Osteoblast (primary cell): ENCODE measurements at regions not wholly inside any gene's neighbourhood (a gene's known extent, or its start where the extent isn't known, plus 50 kb on each side); places are given as distances from the start of the nearest gene placed in this dataset.

Experiments used
- DNase-seq: peaks from one replicate; pipeline ENCODE4 v3.0.0; 2011; ENCODE audit warnings: low spot score, mixed read lengths; ENCODE audit not compliant: insufficient read length; ENCODE audit errors: missing footprints
- H2AFZ ChIP-seq: 2 replicates; pipeline ENCODE4 v1.6.0; 2011; ENCODE audit warnings: mild to moderate bottlenecking, low read length
- H3K27ac ChIP-seq: 2 replicates; pipeline ENCODE4 v1.5.1; 2011; ENCODE audit warnings: mild to moderate bottlenecking, low read depth, low read length, moderate library complexity
- H3K27me3 ChIP-seq: 2 replicates; pipeline ENCODE4 v1.6.0; 2012; ENCODE audit warnings: mild to moderate bottlenecking, control low read depth, inconsistent platforms, low read length, moderate library complexity; ENCODE audit not compliant: insufficient read depth
- H3K36me3 ChIP-seq: 2 replicates; pipeline ENCODE4 v1.5.1; 2011; ENCODE audit warnings: mild to moderate bottlenecking, low read length, control low read depth, moderate library complexity; ENCODE audit not compliant: insufficient read depth
- H3K4me1 ChIP-seq: 2 replicates; pipeline ENCODE4 v1.5.1; 2011; ENCODE audit warnings: mild to moderate bottlenecking, low read length, control low read depth, moderate library complexity; ENCODE audit not compliant: insufficient read depth
- H3K4me2 ChIP-seq: 2 replicates; pipeline ENCODE4 v1.6.0; 2011; ENCODE audit warnings: mild to moderate bottlenecking, low read length; ENCODE audit not compliant: insufficient read depth
- H3K4me3 ChIP-seq: fragments of 200-600 bp; sonication (generic); 3 replicates; pipeline ENCODE4 v1.5.1; 2012; ENCODE audit warnings: mild to moderate bottlenecking, low read length, inconsistent platforms; ENCODE audit not compliant: insufficient read depth
- H3K79me2 ChIP-seq: 2 replicates; pipeline ENCODE4 v1.6.0; 2012; ENCODE audit warnings: mild to moderate bottlenecking, low read length, control low read depth, inconsistent platforms; ENCODE audit not compliant: insufficient read depth
- H3K9me3 ChIP-seq: 2 replicates; pipeline ENCODE4 v1.5.1; 2011; ENCODE audit warnings: low read depth, low read length, control low read depth
- H4K20me1 ChIP-seq: 2 replicates; pipeline ENCODE4 v1.6.0; 2012; ENCODE audit warnings: mild to moderate bottlenecking, low read length, control low read depth; ENCODE audit not compliant: insufficient read depth
- CTCF ChIP-seq: IDR thresholded peaks from 2 replicates; pipeline ENCODE4 v1.5.1; 2011; ENCODE audit warnings: mild to moderate bottlenecking, low read depth, low read length, moderate library complexity; ENCODE audit errors: extremely low read depth

GRCh38 chr11:116357784-116358544, 414.8 kb downstream of the BUD13 start:
- TF ChIP-seq CTCF, result no peak
- Histone ChIP-seq H4K20me1 (no peaks in the 10 kb centered on the region), H3K4me3 (no peak overlapping the region), H3K36me3 (no peaks in the 10 kb centered on the region), H2AFZ (no peak overlapping the region), H3K4me2 (no peak overlapping the region), H3K79me2 (no peaks in the 10 kb centered on the region), H3K4me1 (no peaks in the 10 kb centered on the region), H3K27ac (no peak overlapping the region), H3K27me3 (no peaks in the 10 kb centered on the region), H3K9me3 (no peaks in the 10 kb centered on the region)
- DNase-seq, result no peak

- Histone ChIP-seq H3K79me2 (no peaks in the 10 kb centered on the region), H4K20me1 (no peaks in the 10 kb centered on the region), H3K4me1 (no peaks in the 10 kb centered on the region), H3K36me3 (no peaks in the 10 kb centered on the region), H3K27ac (no peak overlapping the region), H3K4me3 (no peak overlapping the region), H3K27me3 (no peaks in the 10 kb centered on the region), H3K4me2 (no peak overlapping the region), H2AFZ (no peak overlapping the region), H3K9me3 (no peaks in the 10 kb centered on the region)
- no peak for TF ChIP-seq CTCF
- no peak for DNase-seq
These were observed 416.3 kb downstream of the BUD13 start for GRCh38 chr11:116356451-116356850.

- no peaks in the 10 kb centered on the region for H3K27me3 ChIP-seq
- no peaks in the 10 kb centered on the region for H4K20me1 ChIP-seq
- no peak for TF ChIP-seq CTCF
- no peak overlapping the region for H2AFZ ChIP-seq
- no peak overlapping the region for H3K4me2 ChIP-seq
- H3K4me3 ChIP-seq, result no peak overlapping the region
- no peaks in the 10 kb centered on the region for H3K79me2 ChIP-seq
- no peaks in the 10 kb centered on the region for H3K4me1 ChIP-seq
- no peaks in the 10 kb centered on the region for H3K36me3 ChIP-seq
- no peaks in the 10 kb centered on the region for H3K9me3 ChIP-seq
- no peak overlapping the region for H3K27ac ChIP-seq
- DNase-seq, result no peak
These were observed 417.7 kb downstream of the BUD13 start for GRCh38 chr11:116355104-116355503.

GRCh38 chr11:116353589-116353988, 419.2 kb downstream of the BUD13 start:
- Histone ChIP-seq H4K20me1 (no peaks in the 10 kb centered on the region), H3K79me2 (no peaks in the 10 kb centered on the region), H3K36me3 (no peaks in the 10 kb centered on the region), H2AFZ (no peak overlapping the region), H3K4me2 (no peak overlapping the region), H3K27me3 (no peaks in the 10 kb centered on the region), H3K27ac (no peak overlapping the region), H3K4me3 (no peak overlapping the region), H3K4me1 (no peaks in the 10 kb centered on the region), H3K9me3 (no peaks in the 10 kb centered on the region)
- no peak for DNase-seq
- TF ChIP-seq CTCF, result no peak
